ENCODE measurements at regions not wholly inside any gene's neighbourhood (a gene's known extent, or its start where the extent isn't known, plus 50 kb on each side); places are given as distances from the start of the nearest gene placed in this dataset.

DNA sequence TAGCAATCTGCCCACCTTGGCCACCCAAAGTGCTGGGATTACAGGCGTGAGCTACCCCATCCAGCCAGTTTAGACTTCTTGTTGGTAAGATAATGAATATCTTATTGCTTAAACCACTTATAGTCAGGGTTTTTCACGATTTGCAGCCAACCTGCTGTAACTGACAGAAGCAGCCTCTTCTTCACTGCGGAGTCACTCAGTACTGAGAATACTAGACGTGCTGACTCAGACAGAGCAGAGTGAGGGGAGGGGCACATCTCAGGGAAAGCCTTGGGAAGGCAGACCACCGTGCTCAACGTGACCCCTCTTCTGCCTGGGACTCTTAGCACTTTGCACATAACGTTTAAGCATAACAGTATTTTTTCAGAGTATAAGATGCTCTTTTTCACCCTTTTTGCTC, 74.3 kb upstream of the ARHGEF7 start:
- ATAC-seq: no peak
- no peak overlapping the region for H3K27ac ChIP-seq (ENCODE audit: low read depth)
- Mint-ChIP-seq H3K36me3 (ENCODE audit: low read depth) (peaks cover 22% of the 10 kb centered on the region), H3K4me3 (no peak overlapping the region), H3K27ac (no peak overlapping the region), H3K9me3 (peaks cover 27% of the 10 kb centered on the region), H3K27me3 (ENCODE audit: insufficient read depth, low read depth, poor library complexity) (no peaks in the 10 kb centered on the region), H3K4me1 (peaks cover 5% of the 10 kb centered on the region; the same call in 2 of the 3 replicates)
- no peak for DNase-seq (ENCODE audit: low spot score)
- H3K9me2 ChIP-seq (ENCODE audit: insufficient read depth): peaks cover 5% of the 10 kb centered on the region; the same call in 1 of the 2 replicates
- TF ChIP-seq EZH2phosphoT487 (IDR thresholded peaks at IDR 0.05; ENCODE audit: unreplicated experiment) (no peak), STAT1 (IDR thresholded peaks at IDR 0.05; ENCODE audit: unreplicated experiment) (no peak), EZH2 (IDR thresholded peaks at IDR 0.05; ENCODE audit: low read depth, unreplicated experiment) (no peak), NANOG (IDR thresholded peaks at IDR 0.05; ENCODE audit: borderline replicate concordance) (no peak), JUNB (IDR thresholded peaks at IDR 0.05; ENCODE audit: unreplicated experiment) (no peak), ZNF331 (CRISPR knock-in tag; IDR thresholded peaks at IDR 0.05; ENCODE audit: low read depth) (no peak), POLR2AphosphoS5 (IDR thresholded peaks at IDR 0.05; ENCODE audit: low read depth) (no peak), ZNF114 (CRISPR knock-in tag; IDR thresholded peaks at IDR 0.05) (no peak), CREB1 (CRISPR knock-in tag; IDR thresholded peaks at IDR 0.05; ENCODE audit: low read depth) (no peak)
- TF ChIP-seq, protein P1, sequence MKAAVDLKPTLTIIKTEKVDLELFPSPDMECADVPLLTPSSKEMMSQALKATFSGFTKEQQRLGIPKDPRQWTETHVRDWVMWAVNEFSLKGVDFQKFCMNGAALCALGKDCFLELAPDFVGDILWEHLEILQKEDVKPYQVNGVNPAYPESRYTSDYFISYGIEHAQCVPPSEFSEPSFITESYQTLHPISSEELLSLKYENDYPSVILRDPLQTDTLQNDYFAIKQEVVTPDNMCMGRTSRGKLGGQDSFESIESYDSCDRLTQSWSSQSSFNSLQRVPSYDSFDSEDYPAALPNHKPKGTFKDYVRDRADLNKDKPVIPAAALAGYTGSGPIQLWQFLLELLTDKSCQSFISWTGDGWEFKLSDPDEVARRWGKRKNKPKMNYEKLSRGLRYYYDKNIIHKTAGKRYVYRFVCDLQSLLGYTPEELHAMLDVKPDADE (IDR thresholded peaks at IDR 0.05): no peak
- TF ChIP-seq, protein P2, sequence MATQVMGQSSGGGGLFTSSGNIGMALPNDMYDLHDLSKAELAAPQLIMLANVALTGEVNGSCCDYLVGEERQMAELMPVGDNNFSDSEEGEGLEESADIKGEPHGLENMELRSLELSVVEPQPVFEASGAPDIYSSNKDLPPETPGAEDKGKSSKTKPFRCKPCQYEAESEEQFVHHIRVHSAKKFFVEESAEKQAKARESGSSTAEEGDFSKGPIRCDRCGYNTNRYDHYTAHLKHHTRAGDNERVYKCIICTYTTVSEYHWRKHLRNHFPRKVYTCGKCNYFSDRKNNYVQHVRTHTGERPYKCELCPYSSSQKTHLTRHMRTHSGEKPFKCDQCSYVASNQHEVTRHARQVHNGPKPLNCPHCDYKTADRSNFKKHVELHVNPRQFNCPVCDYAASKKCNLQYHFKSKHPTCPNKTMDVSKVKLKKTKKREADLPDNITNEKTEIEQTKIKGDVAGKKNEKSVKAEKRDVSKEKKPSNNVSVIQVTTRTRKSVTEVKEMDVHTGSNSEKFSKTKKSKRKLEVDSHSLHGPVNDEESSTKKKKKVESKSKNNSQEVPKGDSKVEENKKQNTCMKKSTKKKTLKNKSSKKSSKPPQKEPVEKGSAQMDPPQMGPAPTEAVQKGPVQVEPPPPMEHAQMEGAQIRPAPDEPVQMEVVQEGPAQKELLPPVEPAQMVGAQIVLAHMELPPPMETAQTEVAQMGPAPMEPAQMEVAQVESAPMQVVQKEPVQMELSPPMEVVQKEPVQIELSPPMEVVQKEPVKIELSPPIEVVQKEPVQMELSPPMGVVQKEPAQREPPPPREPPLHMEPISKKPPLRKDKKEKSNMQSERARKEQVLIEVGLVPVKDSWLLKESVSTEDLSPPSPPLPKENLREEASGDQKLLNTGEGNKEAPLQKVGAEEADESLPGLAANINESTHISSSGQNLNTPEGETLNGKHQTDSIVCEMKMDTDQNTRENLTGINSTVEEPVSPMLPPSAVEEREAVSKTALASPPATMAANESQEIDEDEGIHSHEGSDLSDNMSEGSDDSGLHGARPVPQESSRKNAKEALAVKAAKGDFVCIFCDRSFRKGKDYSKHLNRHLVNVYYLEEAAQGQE (IDR thresholded peaks at IDR 0.05; ENCODE audit: unreplicated experiment): no peak
- TF ChIP-seq, protein P3, sequence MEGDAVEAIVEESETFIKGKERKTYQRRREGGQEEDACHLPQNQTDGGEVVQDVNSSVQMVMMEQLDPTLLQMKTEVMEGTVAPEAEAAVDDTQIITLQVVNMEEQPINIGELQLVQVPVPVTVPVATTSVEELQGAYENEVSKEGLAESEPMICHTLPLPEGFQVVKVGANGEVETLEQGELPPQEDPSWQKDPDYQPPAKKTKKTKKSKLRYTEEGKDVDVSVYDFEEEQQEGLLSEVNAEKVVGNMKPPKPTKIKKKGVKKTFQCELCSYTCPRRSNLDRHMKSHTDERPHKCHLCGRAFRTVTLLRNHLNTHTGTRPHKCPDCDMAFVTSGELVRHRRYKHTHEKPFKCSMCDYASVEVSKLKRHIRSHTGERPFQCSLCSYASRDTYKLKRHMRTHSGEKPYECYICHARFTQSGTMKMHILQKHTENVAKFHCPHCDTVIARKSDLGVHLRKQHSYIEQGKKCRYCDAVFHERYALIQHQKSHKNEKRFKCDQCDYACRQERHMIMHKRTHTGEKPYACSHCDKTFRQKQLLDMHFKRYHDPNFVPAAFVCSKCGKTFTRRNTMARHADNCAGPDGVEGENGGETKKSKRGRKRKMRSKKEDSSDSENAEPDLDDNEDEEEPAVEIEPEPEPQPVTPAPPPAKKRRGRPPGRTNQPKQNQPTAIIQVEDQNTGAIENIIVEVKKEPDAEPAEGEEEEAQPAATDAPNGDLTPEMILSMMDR (conservative IDR thresholded peaks at IDR 0.05; ENCODE audit: low read depth in 2 of 2): no peak
- TF ChIP-seq, protein P4, sequence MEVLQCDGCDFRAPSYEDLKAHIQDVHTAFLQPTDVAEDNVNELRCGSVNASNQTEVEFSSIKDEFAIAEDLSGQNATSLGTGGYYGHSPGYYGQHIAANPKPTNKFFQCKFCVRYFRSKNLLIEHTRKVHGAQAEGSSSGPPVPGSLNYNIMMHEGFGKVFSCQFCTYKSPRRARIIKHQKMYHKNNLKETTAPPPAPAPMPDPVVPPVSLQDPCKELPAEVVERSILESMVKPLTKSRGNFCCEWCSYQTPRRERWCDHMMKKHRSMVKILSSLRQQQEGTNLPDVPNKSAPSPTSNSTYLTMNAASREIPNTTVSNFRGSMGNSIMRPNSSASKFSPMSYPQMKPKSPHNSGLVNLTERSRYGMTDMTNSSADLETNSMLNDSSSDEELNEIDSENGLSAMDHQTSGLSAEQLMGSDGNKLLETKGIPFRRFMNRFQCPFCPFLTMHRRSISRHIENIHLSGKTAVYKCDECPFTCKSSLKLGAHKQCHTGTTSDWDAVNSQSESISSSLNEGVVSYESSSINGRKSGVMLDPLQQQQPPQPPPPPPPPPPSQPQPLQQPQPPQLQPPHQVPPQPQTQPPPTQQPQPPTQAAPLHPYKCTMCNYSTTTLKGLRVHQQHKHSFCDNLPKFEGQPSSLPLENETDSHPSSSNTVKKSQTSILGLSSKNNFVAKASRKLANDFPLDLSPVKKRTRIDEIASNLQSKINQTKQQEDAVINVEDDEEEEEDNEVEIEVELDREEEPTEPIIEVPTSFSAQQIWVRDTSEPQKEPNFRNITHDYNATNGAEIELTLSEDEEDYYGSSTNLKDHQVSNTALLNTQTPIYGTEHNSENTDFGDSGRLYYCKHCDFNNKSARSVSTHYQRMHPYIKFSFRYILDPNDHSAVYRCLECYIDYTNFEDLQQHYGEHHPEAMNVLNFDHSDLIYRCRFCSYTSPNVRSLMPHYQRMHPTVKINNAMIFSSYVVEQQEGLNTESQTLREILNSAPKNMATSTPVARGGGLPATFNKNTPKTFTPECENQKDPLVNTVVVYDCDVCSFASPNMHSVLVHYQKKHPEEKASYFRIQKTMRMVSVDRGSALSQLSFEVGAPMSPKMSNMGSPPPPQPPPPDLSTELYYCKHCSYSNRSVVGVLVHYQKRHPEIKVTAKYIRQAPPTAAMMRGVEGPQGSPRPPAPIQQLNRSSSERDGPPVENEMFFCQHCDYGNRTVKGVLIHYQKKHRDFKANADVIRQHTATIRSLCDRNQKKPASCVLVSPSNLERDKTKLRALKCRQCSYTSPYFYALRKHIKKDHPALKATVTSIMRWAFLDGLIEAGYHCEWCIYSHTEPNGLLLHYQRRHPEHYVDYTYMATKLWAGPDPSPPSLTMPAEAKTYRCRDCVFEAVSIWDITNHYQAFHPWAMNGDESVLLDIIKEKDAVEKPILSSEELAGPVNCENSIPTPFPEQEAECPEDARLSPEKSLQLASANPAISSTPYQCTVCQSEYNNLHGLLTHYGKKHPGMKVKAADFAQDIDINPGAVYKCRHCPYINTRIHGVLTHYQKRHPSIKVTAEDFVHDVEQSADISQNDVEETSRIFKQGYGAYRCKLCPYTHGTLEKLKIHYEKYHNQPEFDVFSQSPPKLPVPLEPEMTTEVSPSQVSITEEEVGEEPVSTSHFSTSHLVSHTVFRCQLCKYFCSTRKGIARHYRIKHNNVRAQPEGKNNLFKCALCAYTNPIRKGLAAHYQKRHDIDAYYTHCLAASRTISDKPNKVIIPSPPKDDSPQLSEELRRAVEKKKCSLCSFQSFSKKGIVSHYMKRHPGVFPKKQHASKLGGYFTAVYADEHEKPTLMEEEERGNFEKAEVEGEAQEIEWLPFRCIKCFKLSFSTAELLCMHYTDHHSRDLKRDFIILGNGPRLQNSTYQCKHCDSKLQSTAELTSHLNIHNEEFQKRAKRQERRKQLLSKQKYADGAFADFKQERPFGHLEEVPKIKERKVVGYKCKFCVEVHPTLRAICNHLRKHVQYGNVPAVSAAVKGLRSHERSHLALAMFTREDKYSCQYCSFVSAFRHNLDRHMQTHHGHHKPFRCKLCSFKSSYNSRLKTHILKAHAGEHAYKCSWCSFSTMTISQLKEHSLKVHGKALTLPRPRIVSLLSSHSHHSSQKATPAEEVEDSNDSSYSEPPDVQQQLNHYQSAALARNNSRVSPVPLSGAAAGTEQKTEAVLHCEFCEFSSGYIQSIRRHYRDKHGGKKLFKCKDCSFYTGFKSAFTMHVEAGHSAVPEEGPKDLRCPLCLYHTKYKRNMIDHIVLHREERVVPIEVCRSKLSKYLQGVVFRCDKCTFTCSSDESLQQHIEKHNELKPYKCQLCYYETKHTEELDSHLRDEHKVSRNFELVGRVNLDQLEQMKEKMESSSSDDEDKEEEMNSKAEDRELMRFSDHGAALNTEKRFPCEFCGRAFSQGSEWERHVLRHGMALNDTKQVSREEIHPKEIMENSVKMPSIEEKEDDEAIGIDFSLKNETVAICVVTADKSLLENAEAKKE (CRISPR knock-in tag; IDR thresholded peaks at IDR 0.05): no peak
- H3K36me3 ChIP-seq (ENCODE audit: insufficient read depth): no peaks in the 10 kb centered on the region
- no peaks in the 10 kb centered on the region; the same call in 1 of the 2 replicates for H3K4me1 ChIP-seq (ENCODE audit: insufficient read depth)
- no peaks in the 10 kb centered on the region for H4K20me1 ChIP-seq (replicated peaks; ENCODE audit: insufficient read depth)
- no peak overlapping the region for H2AFZ ChIP-seq
- no peak overlapping the region for H3K4me2 ChIP-seq
- no peaks in the 10 kb centered on the region for H3K79me2 ChIP-seq (replicated peaks; ENCODE audit: insufficient read depth)
- no peaks in the 10 kb centered on the region for H3F3A ChIP-seq (replicated peaks; ENCODE audit: low read depth)
- no peaks in the 10 kb centered on the region for H3K27me3 ChIP-seq (ENCODE audit: insufficient read depth)
- H3K4me3 ChIP-seq: no peak overlapping the region

All from GM23338 (cell line).